Inflammatory macrophage (primary cell): ENCODE measurements at regions not wholly inside any gene's neighbourhood (a gene's known extent, or its start where the extent isn't known, plus 50 kb on each side); places are given as distances from the start of the nearest gene placed in this dataset.
"Not testable (repeated sequence)": the region's sequence is repeated elsewhere in the genome, so short reads cannot be mapped to it uniquely, and the experiment has no call there.

Experiments
- DNase-seq, 2 donors: peaks; one replicate each; pipeline ENCODE4 v3.0.0-alpha.2; 2020 to 2022

DNA sequence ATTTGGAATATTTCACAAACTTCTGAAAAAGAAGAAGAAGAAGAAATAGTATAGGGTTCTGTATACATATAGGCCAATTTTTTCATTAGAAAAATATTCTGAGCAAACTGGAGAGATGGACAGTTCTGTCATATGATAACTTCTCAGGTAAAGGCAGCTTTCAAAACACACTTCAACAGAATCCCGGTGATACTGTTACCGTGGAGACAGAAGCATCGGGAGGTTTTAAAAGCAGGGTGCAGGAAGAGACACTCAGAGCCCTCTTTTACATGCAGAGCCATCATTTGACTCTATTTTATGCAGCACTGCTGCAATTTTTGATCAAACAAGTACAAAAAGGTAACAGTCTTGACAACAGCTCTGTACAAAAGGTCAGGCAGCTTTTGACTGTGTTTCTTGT lies 1785.4 kb downstream of the LRRC4C start:
- DNase-seq: no peak

DNA sequence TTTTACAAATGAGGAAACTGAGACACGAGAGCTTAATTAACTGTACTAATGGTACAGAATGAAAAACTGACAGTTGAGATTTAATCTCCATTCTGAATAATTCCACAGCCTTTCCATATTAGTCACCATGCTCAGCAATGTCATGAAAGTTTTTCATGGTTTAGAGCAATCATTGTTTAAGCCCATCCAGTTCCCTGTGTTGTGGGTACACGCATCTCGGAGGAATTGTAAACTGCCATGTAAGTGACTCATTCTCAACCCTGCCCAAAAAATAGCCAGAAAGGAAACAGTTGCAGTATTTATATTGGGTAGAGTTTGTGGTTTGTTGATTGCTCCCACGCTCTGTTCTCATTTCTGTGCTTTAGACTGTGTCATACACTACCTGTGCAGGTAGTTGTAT lies 1790.8 kb downstream of the LRRC4C start:
- DNase-seq: no peak

DNA sequence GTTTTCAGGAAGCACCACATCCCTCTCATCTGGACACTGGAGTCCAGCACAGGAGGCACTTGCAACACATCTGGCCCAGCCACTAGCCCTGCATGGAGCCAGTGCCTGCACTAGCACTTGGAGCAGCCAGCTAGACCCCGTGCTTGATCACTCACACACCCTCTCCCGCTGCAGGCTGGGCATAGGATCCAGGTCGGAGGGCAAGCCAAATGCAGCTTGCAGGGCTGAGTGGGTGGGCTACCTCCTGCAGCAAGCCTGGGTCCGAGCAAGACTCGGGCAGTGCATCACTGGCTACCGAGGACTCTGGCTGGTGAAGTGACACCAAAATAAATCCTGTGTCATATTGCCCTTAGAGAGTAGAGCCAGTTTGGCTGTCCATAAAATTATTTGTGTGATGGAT lies 1795.4 kb downstream of the LRRC4C start:
- no peak for DNase-seq

DNA sequence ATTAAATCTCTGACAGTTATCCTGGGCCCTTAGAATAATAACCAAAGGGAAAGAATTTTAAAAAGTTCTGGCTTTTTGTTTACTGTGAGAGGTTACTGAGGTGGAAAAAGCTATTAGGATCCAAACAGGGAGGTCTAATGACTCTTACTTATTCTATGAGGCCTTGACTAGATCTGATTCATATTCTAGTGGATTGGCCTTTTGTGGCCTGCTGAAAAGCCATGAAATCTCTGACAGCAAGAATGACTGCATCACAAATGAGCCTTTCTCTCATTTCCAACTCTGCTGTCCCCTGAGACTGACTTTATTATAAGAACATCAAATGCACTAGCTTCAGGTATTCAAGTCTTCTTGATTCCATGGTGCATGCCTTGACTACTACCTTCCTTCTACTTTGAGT lies 1797.6 kb downstream of the LRRC4C start:
- DNase-seq: no peak

DNA sequence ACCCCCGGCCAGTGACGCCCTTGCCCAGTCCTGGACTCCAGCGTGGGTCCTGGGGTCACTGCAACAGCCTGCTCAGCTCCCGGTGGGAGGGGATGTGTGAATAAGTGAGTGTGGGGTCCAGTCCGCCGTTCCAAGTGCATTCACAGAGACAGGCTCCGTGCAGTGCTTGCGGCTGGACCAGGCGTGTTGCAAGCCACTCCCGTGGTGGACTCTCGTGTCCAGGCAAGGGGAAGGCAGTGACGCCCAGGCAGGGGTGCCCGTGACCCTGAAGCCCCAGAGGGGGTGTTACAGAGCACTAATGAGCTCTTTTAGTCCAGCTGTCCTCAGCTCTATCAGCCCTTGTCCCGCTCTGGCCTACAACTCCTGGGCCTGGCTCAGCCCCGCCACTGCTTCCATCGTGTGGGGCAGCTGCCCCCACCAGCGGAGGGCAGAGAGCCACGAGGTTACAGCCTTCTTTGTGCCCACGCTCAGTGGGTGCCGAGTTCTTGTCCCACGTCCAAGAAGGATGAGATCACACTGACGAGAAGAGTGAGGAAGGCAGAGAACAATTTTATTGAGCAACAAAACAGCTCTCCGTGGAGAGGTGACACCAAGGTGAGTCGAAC lies 1807.5 kb downstream of the LRRC4C start:
- DNase-seq: no peak

DNA sequence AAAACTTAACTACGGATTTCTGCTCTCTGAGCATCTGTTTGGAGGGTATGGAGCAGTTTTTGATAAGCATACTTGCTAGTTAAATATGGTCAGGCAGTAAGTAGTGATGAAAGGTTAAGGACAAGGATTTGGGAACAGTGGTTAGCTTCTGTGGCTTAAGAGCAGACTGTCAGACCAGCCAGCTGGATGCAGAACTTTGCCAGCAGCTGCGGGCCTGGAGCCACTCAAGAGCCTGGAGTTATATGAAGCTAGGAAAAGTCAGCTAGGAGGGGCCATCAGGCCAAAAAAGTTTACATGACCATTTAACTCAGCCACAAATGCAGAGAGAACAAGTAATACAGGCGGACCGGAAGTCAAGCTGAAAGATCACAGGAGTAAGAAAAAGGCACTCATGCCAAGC lies 1817.7 kb downstream of the LRRC4C start:
- no peak for DNase-seq

DNA sequence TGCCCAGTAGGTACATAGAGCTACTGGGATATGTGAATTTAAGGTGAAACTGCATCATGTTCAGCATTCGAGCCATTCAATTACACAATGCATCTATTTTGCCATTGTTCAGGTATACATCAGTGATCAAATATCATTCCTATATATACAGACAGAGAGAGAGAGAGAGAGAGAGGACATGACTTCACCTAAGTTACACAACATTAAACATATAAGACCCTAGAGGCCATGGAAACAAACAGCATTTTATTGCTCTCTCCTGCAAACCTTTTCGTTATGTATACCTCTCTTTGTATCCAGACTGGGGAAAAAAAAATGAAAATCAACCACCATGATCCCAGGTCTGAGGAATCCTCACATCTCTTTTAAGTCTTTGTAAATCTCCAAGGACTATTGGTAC lies 1829.1 kb downstream of the LRRC4C start:
- DNase-seq: no peak

DNA sequence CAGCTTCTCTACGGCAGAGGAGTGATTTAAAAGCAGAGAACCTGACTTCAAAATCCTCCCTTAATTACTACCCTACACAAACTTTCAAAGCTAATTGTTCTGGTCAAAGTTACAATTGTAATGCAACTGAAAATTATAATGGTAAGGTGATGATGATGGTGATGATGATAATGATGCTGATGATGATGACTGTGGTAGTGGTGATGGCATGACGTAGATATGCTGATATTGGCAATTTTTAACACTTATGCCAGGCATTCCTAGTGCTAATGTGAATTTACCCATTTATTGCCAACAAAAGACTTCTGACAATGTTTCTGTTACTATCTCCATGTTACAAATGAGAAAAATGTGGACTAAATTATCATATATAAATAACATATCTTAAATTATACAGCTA lies 1831.1 kb downstream of the LRRC4C start:
- DNase-seq: no peak

DNA sequence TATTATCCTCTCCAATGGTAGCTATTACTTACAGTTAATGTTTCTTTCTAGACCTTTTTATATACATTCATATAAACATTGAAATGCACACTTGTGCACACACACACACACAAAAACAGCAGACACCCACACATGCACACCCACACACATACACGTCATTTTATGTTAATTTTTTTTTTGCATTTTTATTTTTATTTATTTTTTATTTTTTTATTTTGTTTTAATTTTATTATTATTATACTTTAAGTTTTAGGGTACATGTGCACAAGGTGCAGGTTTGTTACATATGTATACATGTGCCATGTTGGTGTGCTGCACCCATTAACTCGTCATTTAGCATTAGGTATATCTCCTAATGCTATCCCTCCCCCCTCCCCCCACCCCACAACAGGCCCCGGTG lies 1839.1 kb downstream of the LRRC4C start:
- not testable (repeated sequence) for DNase-seq

DNA sequence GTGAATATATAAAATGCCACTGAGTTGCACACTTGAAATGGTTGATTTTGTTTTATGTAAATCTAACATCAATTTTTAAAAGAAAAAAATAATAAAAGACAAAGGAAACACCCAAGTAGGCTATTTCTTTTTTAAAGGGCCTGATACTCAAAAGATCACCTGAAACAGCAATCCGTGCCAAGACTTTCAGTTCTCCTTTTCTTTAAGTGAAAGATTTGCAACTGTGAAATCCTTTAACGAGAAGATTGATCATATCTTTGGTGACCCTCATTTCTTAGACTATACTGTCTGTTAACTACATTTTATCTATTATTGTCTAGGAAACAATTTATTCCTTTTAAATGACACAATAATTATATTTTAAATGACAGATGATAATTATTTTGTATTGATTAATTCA lies 1841.5 kb downstream of the LRRC4C start:
- DNase-seq: no peak

DNA sequence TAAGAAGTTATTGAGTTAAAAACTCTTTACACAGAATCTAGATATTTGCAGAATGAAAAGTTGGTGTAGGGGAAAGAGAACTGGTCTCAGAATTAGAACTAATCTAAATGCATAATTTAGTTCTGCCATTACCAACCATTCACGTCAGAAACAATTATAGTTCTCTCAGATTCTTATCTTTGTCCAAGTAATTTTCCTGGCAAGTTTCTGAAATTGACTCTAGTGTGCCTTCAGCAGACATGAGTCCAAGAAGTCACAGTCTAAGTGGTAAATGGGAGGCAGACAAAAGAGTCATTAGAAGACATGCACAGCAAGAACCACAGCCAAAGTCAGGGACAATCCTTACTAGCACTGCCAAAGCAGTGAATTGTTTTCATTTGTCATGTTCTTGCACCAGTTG lies 1870.1 kb downstream of the LRRC4C start:
- no peak for DNase-seq

DNA sequence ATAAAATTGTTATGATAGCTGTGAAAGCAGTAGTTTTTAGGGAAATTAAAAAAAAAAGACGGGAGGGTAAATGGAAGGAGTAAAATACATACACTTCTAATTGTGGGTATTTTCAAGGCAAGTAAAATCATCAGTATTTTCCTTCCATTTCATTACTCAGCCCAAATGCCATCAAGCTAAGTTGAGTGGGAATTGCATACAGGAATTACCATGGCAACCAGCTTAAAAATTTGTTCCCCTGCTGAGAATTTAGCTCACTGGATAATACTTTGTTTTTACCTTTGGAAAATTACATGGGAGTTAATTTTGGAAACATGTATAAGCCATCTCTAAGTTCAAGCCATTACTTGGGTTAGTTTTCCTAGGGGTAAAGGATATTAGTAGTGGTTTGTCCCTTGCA lies 1873.4 kb downstream of the LRRC4C start:
- no peak for DNase-seq

DNA sequence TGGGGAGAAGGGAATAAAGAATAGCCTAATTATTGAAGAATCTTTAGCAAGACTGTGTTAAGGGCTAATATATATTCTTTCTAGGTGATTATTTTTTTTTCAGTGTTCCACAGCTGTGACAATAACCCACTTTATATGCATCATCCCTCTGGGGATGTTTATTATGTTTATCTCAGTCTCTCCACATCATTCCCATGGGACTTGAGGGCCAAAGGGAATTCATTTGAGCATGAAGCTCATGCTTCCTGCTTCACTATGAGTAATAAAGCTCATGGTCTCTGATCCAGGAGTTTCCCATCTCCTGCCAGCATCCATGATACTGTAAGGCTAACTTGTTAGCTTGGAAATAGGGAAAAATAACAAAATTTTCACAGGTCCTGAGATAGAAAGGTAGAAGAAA lies 1888.4 kb downstream of the LRRC4C start:
- DNase-seq: no peak

DNA sequence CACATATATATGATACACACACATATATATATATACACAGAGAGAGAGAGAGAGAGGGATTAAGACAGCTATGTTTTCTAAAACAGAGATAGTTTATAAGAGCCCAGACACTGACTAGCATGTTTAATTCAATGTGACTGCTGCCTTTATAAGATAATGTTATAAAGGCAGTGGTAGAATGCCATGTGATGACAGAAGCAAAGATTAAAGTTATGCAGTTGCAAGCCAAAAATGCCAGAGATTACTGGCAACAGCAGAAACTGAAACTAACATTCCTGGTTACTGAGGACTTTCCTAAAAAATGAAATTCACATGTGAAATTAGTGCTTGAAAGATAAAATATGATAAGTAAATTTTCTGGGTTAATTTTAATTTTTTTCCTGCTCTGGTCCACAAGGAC lies 1888.9 kb downstream of the LRRC4C start:
- no peak for DNase-seq

DNA sequence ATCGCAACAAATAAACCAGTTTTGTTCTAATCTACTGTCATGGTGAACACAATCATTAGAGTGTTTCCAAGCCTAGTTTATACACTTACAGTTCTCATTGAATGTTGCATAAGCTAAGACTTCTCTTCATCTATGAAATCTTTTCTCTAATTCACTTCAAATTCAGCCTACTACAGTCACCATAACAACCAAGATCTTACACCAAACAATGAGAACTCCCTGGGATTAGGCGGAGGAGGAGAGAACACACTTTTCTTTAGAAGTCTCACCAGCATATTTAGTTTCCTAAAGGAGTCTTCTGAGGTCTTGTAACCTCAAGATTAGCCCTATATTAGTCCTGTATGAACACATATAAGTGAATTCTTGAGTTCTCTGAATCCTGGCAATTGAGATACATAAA lies 1889.7 kb downstream of the LRRC4C start:
- no peak for DNase-seq

DNA sequence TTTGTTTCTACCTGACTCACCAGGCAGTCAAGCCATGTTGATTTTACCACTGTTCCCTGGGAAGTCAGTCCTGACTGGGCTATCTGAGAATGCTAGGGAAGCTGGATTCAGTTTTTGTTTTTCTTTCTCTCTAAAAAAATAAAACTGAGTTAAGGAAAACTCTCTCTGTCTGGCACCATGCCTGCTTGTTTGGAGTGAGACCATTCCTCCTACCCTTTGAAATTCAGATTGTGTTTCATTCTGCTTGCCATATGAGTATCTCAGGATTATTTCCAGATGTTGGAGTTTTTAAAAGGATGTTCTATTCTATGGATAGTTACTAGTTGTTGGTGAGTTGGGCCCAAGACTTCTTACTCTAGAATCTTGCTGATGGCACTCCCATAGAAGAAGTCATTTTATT lies 1917.0 kb downstream of the LRRC4C start:
- DNase-seq: no peak

DNA sequence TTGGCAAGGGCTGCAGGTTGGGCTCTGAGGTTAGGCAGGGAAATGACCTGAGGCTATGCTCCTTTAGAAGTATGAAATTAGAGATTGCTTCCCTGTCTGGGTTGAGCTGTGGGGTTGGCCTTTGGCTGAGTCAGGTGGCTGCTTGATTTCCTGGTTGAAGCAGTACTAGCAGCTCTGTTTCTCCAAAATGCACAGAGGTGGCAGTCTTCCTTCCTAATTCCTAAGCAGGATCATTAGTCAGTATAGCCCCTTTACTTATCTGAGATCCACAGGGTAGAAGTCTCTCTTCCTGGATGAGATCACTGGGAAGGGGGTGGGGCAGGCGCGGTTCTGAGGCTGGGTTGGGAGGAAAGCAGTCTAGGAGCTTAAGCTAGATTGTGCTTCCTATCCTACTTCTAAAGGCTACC lies 1917.5 kb downstream of the LRRC4C start:
- no peak for DNase-seq

DNA sequence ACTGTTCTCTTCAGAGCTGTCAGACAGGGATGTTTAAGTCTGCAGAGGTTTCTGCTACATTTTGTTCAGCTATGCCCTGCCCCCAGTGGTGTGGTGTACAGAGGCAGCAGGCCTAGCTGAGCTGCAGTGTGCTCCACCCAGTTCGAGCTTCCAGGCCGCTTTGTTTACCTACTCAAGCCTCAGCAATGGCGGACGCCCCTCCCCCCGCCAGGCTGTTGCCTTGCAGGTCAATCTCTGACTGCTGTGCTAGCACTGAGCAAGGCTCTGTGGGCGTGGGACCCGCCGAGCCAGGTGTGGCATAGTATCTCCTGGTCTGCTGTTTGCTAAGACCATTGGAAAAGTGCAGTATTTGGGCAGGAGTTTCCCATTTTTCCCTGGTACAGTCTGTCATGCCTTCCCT lies 1923.1 kb downstream of the LRRC4C start:
- DNase-seq: not testable (repeated sequence)
